Activated T-helper 2 cell treated with anti-CD3 and anti-CD28 coated beads, Interferon-gamma antibody, Interleukin-2, Interleukin-4, amounts not matched to agents 10 μg/mL and 5 μg/mL and 100 μg/mL, durations not matched to agents 14 hours and 24 hours and 36 hours (primary cell): ENCODE measurements at regions not wholly inside any gene's neighbourhood (a gene's known extent, or its start where the extent isn't known, plus 50 kb on each side); places are given as distances from the start of the nearest gene placed in this dataset.

Experiments used
- DNase-seq: peaks from one replicate; pipeline ENCODE4 v3.0.0; 2021; ENCODE audit warnings: low spot score
- H3K27ac Mint-ChIP-seq: one replicate; pipeline ENCODE4 v1.8.0; 2021; ENCODE audit warnings: mixed read lengths
- H3K27me3 Mint-ChIP-seq: one replicate; pipeline ENCODE4 v1.8.0; 2021; ENCODE audit warnings: low read depth, mixed read lengths
- H3K36me3 Mint-ChIP-seq: one replicate; pipeline ENCODE4 v1.8.0; 2021; ENCODE audit warnings: low read depth, mixed read lengths
- H3K4me1 Mint-ChIP-seq: one replicate; pipeline ENCODE4 v1.8.0; 2021; ENCODE audit warnings: low read depth, mixed read lengths
- H3K4me3 Mint-ChIP-seq: one replicate; pipeline ENCODE4 v1.8.0; 2021; ENCODE audit warnings: low read depth, mild to moderate bottlenecking, moderate library complexity, mixed read lengths
- H3K9me3 Mint-ChIP-seq: one replicate; pipeline ENCODE4 v1.8.0; 2021; ENCODE audit warnings: mixed read lengths
- intact Hi-C: fragments of 100-400 bp; cut with micrococcal nuclease; formaldehyde crosslinking; loops from one replicate; pipeline ENCODE4 v1.15.1; 2023

DNA sequence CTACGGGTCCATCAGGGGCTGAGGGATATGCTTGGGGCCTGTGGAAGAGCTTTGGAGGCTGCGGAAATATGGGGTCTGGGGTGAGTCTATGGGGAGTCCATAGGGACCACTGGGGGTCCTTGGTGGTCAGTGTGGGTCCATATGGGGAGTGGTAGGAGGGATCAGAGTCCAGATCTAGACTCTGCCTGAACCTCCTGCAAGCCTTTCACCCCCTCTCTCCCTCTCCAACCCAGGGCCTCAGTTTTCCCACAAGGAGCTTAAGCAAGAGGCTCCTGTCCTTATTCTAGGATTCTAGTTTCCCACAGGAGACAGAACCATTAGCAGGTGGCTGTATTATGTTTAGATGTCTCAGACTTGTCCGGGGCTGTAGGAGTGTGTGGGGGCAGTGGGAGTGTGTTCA, 161.9 kb upstream of the TSHZ3 start:
- Mint-ChIP-seq H3K27ac (no peak overlapping the region), H3K9me3 (no peaks in the 10 kb centered on the region), H3K36me3 (no peaks in the 10 kb centered on the region), H3K4me3 (no peak overlapping the region), H3K27me3 (no peaks in the 10 kb centered on the region), H3K4me1 (no peaks in the 10 kb centered on the region)
- DNase-seq: no peak
- intact Hi-C loops: no loop called here

DNA sequence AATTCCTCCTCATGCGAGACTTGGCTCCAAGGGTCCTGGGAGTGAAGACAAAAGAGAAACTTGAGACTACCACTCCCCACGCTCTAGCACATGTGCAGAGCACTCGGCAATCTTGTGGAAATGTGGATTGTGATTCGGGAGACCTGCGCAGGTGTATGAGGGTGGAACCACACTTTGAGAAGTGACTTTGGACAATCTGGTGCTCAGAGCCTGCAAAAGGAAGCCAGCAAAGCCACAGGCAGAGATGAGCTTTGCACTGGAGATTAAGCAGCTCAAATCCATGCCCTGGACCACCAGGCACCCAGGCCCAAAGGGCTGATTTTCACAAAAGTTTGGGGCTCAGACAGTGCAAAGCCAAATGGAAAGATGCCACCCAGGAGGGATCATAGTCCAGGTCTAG, 162.5 kb upstream of the TSHZ3 start:
- intact Hi-C loops: no loop called here
- no peak for DNase-seq
- H3K36me3 Mint-ChIP-seq: no peaks in the 10 kb centered on the region
- no peaks in the 10 kb centered on the region for H3K9me3 Mint-ChIP-seq
- H3K27me3 Mint-ChIP-seq: no peaks in the 10 kb centered on the region
- H3K4me3 Mint-ChIP-seq: no peak overlapping the region
- no peak overlapping the region for H3K27ac Mint-ChIP-seq
- no peaks in the 10 kb centered on the region for H3K4me1 Mint-ChIP-seq

DNA sequence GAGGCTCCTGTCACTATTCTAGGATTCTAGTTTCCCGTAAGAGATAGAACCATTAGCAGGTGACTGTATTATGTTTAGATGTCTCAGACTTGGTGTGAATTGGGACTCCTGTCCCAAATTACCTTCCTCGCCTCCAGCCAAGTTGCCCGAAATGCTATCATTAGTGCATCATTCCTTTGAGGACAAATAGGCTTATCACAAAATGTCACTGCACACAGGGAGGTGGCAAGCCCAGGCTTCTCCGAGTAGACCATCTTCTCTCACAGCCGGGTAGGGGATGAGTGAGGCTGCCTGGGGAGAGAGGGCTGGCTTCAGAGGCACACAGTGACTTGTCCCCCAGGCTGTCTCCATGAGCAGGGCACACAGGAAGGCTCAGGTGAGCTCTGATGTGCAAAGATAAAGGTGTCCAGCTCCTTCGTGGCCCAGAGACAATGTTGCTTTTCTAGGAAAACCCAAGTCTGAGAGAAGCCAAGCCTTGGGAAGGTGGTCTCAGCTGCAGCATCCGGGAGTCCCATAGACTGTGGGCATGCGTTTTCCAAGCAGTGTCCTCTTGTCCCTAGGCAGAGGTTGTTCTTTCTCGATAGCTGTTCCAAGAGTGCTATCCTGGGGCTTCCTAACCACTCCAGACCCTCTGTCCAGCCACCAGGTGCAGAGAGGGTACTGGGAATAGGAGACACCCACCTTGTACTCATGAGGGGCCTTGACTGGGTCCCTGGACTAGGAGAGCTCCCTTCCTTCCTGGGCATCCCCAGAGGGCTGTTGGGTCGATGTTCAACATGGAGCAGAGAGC, 163.1 kb upstream of the TSHZ3 start:
- H3K9me3 Mint-ChIP-seq: no peaks in the 10 kb centered on the region
- H3K27me3 Mint-ChIP-seq: no peaks in the 10 kb centered on the region
- H3K36me3 Mint-ChIP-seq: no peaks in the 10 kb centered on the region
- intact Hi-C loops: no loop called here
- DNase-seq: no peak
- H3K4me1 Mint-ChIP-seq: no peaks in the 10 kb centered on the region
- no peak overlapping the region for H3K27ac Mint-ChIP-seq
- H3K4me3 Mint-ChIP-seq: no peak overlapping the region

DNA sequence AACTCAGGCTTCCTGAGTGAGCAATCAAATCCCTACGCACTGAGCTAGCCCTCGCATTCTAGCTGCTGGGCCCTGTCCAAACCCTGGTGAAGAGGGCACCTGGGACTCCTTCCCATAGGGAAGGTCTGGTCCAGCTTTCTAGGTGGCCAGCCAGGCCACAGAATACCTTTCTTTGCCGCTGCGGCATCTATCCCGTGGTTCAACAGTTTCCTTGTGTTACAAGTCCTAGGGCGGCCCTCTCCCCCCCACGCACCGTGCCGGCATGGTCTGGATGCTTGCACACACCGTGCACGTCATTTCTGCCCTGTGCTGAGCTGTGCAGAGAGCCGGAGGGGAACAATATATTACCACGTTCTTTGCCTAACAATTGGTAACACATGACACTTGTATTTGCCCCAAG, 164.6 kb upstream of the TSHZ3 start:
- intact Hi-C loops: no loop called here
- H3K4me1 Mint-ChIP-seq: no peaks in the 10 kb centered on the region
- H3K4me3 Mint-ChIP-seq: no peak overlapping the region
- H3K36me3 Mint-ChIP-seq: no peaks in the 10 kb centered on the region
- no peak for DNase-seq
- H3K27me3 Mint-ChIP-seq: no peaks in the 10 kb centered on the region
- H3K9me3 Mint-ChIP-seq: no peaks in the 10 kb centered on the region
- H3K27ac Mint-ChIP-seq: no peak overlapping the region

DNA sequence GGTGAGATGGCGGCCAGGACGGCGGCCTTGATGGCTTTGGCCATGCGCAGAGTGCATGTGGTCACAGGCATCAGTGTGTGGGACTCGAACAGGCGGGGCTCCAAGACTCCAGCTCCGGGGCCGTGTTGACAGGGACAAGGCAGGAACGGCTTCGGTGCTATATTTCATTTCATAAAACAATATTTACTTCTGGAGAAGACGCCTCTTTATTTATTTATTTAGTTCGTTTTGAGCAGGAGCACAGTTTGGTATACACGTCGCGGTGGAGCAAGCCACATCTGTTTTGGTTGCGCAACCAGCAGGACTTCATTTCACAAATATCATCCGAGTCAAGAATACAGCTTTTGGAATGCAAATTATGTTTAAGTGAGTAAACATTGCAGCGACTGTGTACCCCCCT, 166.7 kb upstream of the TSHZ3 start:
- H3K36me3 Mint-ChIP-seq: no peaks in the 10 kb centered on the region
- H3K27me3 Mint-ChIP-seq: no peaks in the 10 kb centered on the region
- H3K27ac Mint-ChIP-seq: no peak overlapping the region
- peaks cover 3% of the 10 kb centered on the region for H3K9me3 Mint-ChIP-seq
- intact Hi-C loops: no loop called here
- no peak overlapping the region for H3K4me3 Mint-ChIP-seq
- H3K4me1 Mint-ChIP-seq: no peaks in the 10 kb centered on the region
- no peak for DNase-seq

DNA sequence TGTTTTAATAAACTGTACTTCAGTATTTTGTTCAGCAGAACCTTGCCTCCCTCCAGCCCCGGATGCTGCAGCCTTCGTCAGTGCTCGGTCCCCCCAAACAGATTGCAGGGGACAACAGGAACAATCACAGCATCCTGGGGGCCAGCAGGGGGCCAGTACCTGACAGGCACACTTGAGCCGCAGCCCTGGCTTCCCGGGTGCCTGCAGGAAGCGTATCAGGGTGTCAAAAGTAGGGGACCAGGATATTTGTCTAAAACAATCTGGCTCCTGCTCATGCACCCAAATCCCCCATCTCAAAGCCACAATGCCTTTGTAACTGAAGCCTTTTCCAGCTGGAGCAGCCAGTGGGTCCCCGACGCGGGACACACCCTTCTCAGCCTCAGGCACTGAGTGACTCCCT, 167.5 kb upstream of the TSHZ3 start:
- Mint-ChIP-seq H3K36me3 (no peaks in the 10 kb centered on the region), H3K9me3 (peaks cover 6% of the 10 kb centered on the region), H3K27ac (no peak overlapping the region), H3K4me1 (no peaks in the 10 kb centered on the region), H3K27me3 (no peaks in the 10 kb centered on the region), H3K4me3 (no peak overlapping the region)
- intact Hi-C loops: no loop called here
- no peak for DNase-seq

DNA sequence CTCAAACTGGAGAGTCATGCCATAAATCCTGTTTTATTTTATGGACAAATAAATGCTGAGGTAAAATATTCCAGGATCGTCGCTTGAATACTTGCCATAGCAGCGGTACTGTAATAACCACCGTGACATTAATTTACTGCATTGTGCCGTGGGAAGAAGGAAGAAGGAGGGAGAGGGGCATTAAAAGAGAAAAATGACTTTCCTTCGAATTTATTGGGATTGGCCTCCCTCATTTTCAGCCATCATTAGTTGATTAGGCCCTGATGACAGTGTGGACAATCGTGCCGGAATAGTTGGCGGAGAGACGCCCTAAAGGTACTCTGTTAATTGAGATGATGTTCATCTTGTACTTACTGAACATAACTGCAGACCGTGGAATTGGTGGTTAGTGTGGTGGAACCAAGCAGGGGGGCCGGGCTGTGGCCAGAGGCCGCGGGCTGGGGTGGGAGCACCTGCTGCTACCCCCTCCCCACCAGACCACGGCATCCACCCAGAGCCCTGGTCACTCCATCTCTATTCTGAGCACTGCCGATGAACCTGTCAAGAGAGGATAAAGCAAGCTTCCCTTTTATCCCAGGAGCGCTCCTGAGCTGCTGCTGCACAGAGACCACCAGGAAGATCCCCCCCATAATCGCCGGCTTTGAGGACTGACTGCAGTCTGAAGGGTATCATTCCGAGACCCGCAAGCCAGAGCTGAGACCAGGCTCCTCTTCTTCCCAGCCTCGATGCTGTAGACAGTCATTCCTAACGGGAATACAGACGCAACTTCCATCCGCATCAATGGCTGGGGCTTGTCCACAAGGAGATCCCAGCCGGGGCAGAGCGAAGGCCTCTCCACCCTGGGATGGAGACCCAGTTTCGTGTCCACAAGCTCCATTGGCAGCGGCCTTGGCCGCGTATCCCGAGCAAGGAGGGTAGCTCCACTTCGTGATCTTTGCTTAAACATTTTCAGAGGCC, 168.3 kb upstream of the TSHZ3 start:
- intact Hi-C loops: no loop called here
- DNase-seq: no peak
- H3K4me1 Mint-ChIP-seq: no peaks in the 10 kb centered on the region
- H3K27ac Mint-ChIP-seq: no peak overlapping the region
- H3K9me3 Mint-ChIP-seq: peaks cover 6% of the 10 kb centered on the region
- no peaks in the 10 kb centered on the region for H3K36me3 Mint-ChIP-seq
- no peaks in the 10 kb centered on the region for H3K27me3 Mint-ChIP-seq
- no peak overlapping the region for H3K4me3 Mint-ChIP-seq

DNA sequence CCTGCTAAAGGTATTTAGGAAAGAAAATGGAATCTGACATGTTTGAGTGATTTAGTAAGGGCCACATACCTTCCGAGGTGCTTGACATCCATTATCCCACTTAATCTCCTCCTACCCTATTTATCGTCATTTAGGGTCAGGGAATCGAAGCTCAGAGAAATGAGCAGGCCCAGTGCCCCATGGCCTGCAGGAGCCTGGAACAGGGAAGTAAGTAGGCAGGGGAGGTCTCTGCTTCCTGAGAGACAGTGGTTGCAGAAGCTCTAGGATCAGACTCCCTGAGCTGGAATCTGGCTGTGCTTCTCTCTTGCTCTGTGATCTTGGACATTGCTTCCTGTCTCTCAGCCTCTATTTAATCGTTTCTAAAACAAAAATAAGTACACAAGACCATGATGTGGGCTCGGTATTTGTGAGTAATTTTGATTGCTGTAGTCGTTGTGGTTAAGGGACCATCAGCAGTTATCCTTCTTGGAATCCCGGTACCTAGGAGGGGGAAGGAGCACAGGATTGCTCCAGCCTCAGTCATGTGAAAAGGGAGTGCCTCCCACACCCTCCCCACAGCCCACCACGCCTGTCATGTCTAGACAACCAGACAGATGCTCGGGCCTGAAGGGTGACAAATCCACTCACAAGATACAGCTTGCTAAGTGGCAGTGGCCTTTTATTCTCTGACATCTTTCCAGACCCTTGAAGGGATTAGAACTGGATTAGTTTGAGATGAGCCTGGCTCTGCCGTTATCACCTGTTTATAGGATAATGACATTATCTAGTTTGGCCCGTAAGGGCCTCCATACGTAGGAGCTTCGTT, 169.2 kb upstream of the TSHZ3 start:
- Mint-ChIP-seq H3K27me3 (no peaks in the 10 kb centered on the region), H3K36me3 (no peaks in the 10 kb centered on the region), H3K9me3 (peaks cover 6% of the 10 kb centered on the region), H3K27ac (no peak overlapping the region), H3K4me1 (no peaks in the 10 kb centered on the region), H3K4me3 (no peak overlapping the region)
- intact Hi-C loops: no loop called here
- no peak for DNase-seq

DNA sequence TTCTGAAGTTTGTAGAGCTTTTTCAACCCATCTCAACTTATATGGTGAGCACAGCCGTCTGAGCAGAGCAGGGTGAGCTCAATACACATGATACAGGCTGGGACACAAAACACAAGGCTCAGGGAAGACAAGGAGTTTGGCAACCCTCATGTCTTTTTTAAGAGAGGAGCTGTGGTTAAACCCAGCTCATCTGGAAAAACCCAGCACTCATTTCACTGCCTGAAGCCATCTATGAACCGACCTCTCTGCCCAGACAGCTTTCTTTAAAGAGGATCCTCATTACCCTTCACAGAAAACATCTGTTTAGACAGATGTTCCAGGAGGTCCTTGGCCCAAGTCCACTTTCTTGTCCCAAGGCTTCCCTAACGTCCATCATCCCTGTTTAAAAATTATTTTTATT, 170.0 kb upstream of the TSHZ3 start:
- no peak overlapping the region for H3K4me3 Mint-ChIP-seq
- H3K9me3 Mint-ChIP-seq: peaks cover 6% of the 10 kb centered on the region
- no peaks in the 10 kb centered on the region for H3K27me3 Mint-ChIP-seq
- no peaks in the 10 kb centered on the region for H3K36me3 Mint-ChIP-seq
- no peak overlapping the region for H3K27ac Mint-ChIP-seq
- no peaks in the 10 kb centered on the region for H3K4me1 Mint-ChIP-seq
- DNase-seq: no peak
- intact Hi-C loops: no loop called here

DNA sequence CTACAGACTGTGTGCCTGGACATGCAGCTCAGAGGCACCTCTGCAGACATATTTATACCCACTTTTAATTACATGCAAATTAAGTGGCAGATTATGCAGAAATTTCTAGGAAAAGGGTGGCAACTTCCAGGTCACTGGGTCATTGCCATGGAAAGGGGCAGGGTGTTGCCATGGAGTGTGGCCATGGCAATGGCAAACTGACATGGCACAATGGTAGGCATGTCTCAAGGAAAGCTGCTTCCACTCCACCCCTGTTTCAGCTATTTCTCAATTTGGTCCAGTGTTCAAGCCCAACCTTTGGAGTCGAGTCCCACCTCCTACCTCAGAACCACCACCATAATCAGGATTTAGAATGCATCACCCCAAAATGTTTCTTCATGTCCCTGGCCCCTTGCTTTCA, 170.7 kb upstream of the TSHZ3 start:
- Mint-ChIP-seq H3K36me3 (no peaks in the 10 kb centered on the region), H3K27me3 (no peaks in the 10 kb centered on the region), H3K4me1 (no peaks in the 10 kb centered on the region), H3K4me3 (no peak overlapping the region), H3K27ac (no peak overlapping the region), H3K9me3 (peaks cover 11% of the 10 kb centered on the region)
- intact Hi-C loops: no loop called here
- DNase-seq: no peak

DNA sequence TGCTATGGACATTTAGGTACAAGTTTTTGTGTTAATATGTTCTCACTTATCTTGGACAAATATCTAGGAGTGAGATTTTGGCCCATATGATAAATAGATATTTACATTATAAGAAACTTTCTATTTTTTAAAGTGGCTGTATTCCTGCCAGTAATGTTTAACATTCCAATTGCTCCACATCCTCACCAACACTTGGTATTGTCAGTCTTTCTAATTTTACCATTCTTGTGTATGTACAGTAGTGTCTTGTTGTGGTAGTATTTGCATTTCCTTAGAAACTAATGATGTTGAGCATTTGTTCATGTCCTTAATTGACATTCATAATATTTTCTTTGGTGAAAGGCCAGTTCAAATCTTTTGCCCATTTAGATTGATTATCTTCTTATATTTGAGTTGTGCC, 171.4 kb upstream of the TSHZ3 start:
- H3K4me1 Mint-ChIP-seq: no peaks in the 10 kb centered on the region
- no peak overlapping the region for H3K4me3 Mint-ChIP-seq
- no peak for DNase-seq
- no peaks in the 10 kb centered on the region for H3K27me3 Mint-ChIP-seq
- peaks cover 16% of the 10 kb centered on the region for H3K9me3 Mint-ChIP-seq
- no peaks in the 10 kb centered on the region for H3K36me3 Mint-ChIP-seq
- H3K27ac Mint-ChIP-seq: no peak overlapping the region
- intact Hi-C loops: no loop called here

DNA sequence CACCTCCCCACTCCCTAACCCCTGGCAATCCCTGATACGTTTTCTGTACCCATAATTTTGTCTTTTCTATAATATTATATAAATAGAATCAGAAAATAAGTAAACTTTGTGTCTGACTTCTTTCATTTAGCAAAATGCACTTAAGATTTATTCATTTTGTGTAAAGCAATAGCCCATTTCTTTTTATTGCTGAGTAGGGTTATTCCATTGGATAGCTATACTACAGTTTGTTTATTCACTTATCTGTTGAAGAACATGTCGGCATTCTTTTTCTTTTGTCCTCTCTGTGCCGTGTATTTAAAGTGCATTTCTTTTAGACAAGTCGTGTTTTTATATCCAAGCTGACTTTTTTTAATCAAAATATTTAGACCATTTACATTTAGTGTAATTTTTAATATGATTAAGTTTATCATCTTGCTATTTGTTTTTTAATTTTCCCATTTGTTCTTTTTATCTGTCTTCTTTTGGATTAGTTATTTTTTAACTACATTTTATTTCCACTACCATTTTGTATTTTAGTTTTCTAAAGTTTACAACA, 176.4 kb upstream of the TSHZ3 start:
- Mint-ChIP-seq H3K36me3 (no peaks in the 10 kb centered on the region), H3K27ac (no peak overlapping the region), H3K9me3 (peaks cover 36% of the 10 kb centered on the region), H3K4me1 (no peaks in the 10 kb centered on the region), H3K27me3 (no peaks in the 10 kb centered on the region), H3K4me3 (no peak overlapping the region)
- DNase-seq: no peak
- intact Hi-C loops: no loop called here
